Testis (tissue), 2 donors: ENCODE measurements at regions not wholly inside any gene's neighbourhood (a gene's known extent, or its start where the extent isn't known, plus 50 kb on each side); places are given as distances from the start of the nearest gene placed in this dataset.

ENCODE experiments used
- DNase-seq: peaks from one replicate; pipeline ENCODE4 v3.0.0-alpha.2; 2019
- H3K27ac ChIP-seq, 2 donors: fragments of 200-600 bp; sonication (generic); one replicate each; pipeline ENCODE4 v1.5.1; 2019
- H3K27me3 ChIP-seq: fragments of 200-600 bp; sonication (generic); one replicate; pipeline ENCODE4 v1.5.1; 2019
- H3K36me3 ChIP-seq: fragments of 200-600 bp; sonication (generic); one replicate; pipeline ENCODE4 v1.5.1; 2017; ENCODE audit warnings: low read depth; ENCODE audit errors: missing control alignments
- H3K4me1 ChIP-seq: fragments of 200-600 bp; sonication (generic); one replicate; pipeline ENCODE4 v1.5.1; 2019
- H3K4me3 ChIP-seq, 2 donors: fragments of 200-600 bp; sonication (generic); one replicate each; pipeline ENCODE4 v1.5.1; 2017 to 2019
- H3K9me3 ChIP-seq: fragments of 200-600 bp; sonication (generic); one replicate; pipeline ENCODE4 v1.5.1; 2017
- POLR2A ChIP-seq: fragments of 450-650 bp; IDR thresholded peaks from one replicate; pipeline ENCODE4 v1.6.1; 2017; ENCODE audit warnings: antibody characterized with exemption, mild to moderate bottlenecking, moderate library complexity
- WGBS, 2 donors: methylation state at CpG; one replicate each; pipeline ENCODE4 v1.1.5; 2018; 5-methylcytosine and 5-hydroxymethylcytosine counted together
- intact Hi-C: fragments of 100-400 bp; cut with DNase I; formaldehyde crosslinking; loops from one replicate; pipeline ENCODE4 v1.15.1; 2023; ENCODE audit warnings: low total_unique reads
- TF ChIP-seq, protein P1 (sequence below), 3 experiments: fragments of 450-650 bp in 2 of 3; fragments of 200-600 bp in 1 of 3; sonication (generic) in 1 of 3; IDR thresholded peaks; one replicate each; pipeline ENCODE4 v1.5.1; 2016 to 2019; ENCODE audit warnings: antibody characterized with exemption in 3 of 3, mild to moderate bottlenecking in 2 of 3, moderate library complexity in 1 of 3

DNA sequence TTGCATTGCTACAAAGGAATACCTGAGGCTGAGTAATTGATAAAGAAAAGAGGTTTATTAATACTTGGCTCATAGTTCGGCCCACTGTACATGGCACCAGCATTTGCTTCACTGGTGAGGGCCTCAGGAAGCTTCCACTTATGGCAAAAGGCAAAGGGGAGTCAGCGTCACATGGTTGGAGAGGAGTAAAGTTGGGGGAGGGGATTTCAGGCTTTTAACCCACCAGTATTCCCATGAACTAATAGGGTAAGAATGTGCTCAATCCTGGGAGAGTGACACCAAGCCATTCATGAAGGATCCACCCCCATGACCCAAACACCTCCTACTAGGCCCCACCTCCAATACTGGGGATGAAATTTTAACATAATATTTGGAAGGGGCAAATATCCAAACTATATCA, 82.5 kb upstream of the MYCBP2 start:
- no peak for DNase-seq
- H3K9me3 ChIP-seq = no peaks in the 10 kb centered on the region
- WGBS, 2 donors = 95 to 98% methylated on average over 2 of the region's 2 CpGs
- H3K27me3 ChIP-seq = no peaks in the 10 kb centered on the region
- no peak for TF ChIP-seq POLR2A
- TF ChIP-seq, protein P1, sequence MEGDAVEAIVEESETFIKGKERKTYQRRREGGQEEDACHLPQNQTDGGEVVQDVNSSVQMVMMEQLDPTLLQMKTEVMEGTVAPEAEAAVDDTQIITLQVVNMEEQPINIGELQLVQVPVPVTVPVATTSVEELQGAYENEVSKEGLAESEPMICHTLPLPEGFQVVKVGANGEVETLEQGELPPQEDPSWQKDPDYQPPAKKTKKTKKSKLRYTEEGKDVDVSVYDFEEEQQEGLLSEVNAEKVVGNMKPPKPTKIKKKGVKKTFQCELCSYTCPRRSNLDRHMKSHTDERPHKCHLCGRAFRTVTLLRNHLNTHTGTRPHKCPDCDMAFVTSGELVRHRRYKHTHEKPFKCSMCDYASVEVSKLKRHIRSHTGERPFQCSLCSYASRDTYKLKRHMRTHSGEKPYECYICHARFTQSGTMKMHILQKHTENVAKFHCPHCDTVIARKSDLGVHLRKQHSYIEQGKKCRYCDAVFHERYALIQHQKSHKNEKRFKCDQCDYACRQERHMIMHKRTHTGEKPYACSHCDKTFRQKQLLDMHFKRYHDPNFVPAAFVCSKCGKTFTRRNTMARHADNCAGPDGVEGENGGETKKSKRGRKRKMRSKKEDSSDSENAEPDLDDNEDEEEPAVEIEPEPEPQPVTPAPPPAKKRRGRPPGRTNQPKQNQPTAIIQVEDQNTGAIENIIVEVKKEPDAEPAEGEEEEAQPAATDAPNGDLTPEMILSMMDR (IDR thresholded peaks at IDR 0.05) = no peak
- intact Hi-C loops = no loop called here
- H3K4me3 ChIP-seq = no peak overlapping the region
- no peaks in the 10 kb centered on the region for H3K36me3 ChIP-seq
- no peak overlapping the region for H3K27ac ChIP-seq
- H3K4me1 ChIP-seq = no peaks in the 10 kb centered on the region

DNA sequence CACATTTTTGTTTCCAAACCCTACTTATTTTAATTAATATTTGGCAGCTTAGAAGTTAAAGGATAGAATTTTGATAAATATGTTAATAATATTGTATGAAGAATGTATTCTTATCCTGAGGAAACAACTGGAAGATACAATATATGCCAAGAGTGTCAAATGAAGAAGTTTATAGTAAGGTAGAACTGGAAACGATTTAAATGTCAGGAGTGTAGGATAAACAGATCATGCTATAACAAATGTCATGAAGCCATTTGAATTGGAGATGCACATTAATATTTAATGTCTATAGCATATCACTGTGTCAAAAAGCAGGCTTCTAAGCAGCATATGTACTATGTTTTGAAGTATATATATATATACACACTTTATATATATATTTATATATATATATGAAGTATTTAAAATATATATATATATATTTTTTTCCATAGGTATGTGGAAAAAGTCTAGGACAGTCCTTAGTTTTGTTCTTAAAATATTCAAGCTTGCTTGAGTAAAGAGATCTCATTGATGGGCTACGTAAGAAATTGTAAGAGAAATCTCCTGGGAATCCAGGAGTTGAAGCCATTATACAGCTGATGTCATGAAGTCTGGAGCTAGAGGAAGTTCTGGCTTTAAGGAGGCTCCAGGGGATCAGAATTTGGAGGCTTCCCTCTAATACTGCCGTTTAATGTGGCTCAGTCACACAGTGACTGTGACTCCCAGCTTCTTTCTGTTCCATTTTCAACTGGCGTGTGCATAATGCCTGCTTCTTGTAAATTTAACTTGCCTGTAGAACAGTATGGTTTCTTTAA, 79.9 kb upstream of the MYCBP2 start:
- Histone ChIP-seq H3K9me3 (no peaks in the 10 kb centered on the region), H3K36me3 (no peaks in the 10 kb centered on the region), H3K4me3 (no peak overlapping the region), H3K27me3 (no peaks in the 10 kb centered on the region), H3K27ac (no peak overlapping the region), H3K4me1 (no peaks in the 10 kb centered on the region)
- intact Hi-C loops = no loop called here
- DNase-seq = no peak
- TF ChIP-seq, protein P1 (IDR thresholded peaks at IDR 0.05) = no peak
- 86 to 90% methylated on average over 4 of the region's 4 CpGs for WGBS, 2 donors

DNA sequence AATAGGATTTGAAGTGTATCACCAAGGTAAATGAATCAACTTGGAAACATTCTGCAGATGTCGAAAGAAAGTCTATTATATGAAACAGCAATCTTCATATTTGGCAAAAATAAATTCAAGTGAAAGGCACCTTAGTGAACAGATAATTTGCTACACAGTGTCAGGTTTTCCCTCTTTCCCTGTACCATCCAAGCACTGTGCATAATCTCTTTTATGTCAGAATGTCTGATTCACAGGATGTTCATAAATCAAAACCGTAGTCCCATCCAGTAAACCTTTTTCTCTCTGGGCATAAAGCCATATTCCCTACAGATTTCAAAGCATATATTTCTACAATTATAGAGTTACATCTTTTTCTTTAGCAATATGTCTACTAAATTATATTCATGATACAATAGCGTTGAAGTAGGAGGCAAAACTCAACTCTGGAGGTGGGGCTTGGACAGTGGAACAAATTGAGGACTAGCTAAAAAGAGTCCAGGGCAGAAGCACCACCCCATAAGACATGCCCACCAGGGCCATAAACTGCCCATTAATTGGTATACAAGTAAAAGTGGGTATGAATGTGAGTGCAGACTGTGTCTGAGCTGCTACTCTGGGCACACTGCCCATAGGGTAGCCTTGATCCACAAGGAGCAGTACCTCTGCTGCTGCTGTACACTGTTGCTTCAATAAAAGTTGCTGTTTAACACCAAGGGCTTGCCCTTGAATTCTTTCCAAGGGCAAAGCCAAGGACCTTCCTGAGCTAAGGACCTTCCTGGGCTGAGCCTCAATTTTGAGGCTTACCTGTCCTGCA, 72.1 kb upstream of the MYCBP2 start:
- Histone ChIP-seq H3K27ac (no peak overlapping the region), H3K4me3 (no peak overlapping the region), H3K9me3 (no peaks in the 10 kb centered on the region), H3K36me3 (no peaks in the 10 kb centered on the region), H3K4me1 (no peaks in the 10 kb centered on the region), H3K27me3 (no peaks in the 10 kb centered on the region)
- TF ChIP-seq, protein P1 (IDR thresholded peaks at IDR 0.05) = no peak
- TF ChIP-seq POLR2A = no peak
- WGBS, 2 donors = 66 to 68% methylated on average over 3 of the region's 3 CpGs
- intact Hi-C loops = no loop called here
- peak; percentile 15 for DNase-seq

DNA sequence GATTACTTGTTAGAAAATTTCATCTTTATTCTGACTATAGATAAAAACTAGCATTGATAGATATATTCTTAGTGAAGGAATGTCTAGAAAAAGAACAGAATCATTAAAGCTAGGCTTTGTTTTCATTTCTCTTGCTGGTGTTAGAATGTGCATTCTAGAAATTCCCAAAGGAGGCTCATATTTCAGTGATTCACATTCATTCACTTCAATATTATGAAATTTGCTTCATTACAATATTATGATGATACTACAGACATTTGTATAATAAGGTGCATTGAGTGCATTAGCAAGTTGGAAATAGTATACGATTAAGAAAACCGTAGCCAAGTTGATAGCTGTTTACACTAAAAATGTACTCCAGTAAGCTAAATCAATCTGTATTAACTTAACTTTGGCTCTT, 70.7 kb upstream of the MYCBP2 start:
- intact Hi-C loops = no loop called here

More for the DNA sequence above, 70.7 kb upstream of the MYCBP2 start:
- Histone ChIP-seq H3K27me3 (no peaks in the 10 kb centered on the region), H3K9me3 (no peaks in the 10 kb centered on the region), H3K4me3 (no peak overlapping the region), H3K4me1 (no peaks in the 10 kb centered on the region), H3K36me3 (no peaks in the 10 kb centered on the region), H3K27ac (no peak overlapping the region)
- 90 to 96% methylated on average over 2 of the region's 2 CpGs for WGBS, 2 donors
- no peak for TF ChIP-seq POLR2A
- TF ChIP-seq, protein P1 (IDR thresholded peaks at IDR 0.05) = no peak
- DNase-seq = no peak
